ENCODE measurements at regions not wholly inside any gene's neighbourhood (a gene's known extent, or its start where the extent isn't known, plus 50 kb on each side); places are given as distances from the start of the nearest gene placed in this dataset.

DNA sequence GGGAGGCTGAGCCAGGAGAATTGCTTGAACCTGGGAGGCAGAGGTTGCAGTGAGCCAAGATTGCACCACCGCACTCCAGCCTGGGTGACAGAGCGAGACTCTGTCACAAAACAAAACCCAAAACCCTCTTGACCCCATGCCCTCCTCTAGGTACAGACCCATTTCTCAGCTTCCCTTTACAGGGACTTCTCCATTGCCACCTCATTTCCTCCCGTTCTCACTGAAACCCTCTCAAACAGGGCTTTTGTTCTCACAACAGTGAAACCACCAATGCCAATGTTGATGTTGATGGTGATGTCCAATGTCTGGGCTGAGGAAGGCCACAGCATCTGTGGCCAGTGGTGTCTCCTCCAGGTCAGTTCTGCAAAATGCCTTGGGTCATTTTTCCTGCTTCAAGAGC lies 69.0 kb upstream of the ZCCHC2 start:
- POLR2A ChIA-PET, result no interaction called here
- CTCF ChIA-PET, result no interaction called here
- Histone ChIP-seq H3K9me3 (no peaks in the 10 kb centered on the region), H3K27me3 (replicated peaks; ENCODE audit: control insufficient read depth, insufficient read depth, low read length) (no peaks in the 10 kb centered on the region), H3K36me3 (ENCODE audit: control insufficient read depth, insufficient read depth, low read length) (no peaks in the 10 kb centered on the region), H3K4me3 (ENCODE audit: low read depth, low read length) (no peak overlapping the region), H3K4me1 (no peaks in the 10 kb centered on the region)
- H3K4me1 Mint-ChIP-seq (ENCODE audit: low read depth, unreplicated experiment), result no peaks in the 10 kb centered on the region
- H3K4me3 Mint-ChIP-seq (ENCODE audit: unreplicated experiment), result no peak overlapping the region
- intact Hi-C loops (cut with micrococcal nuclease; ENCODE audit: unreplicated experiment), result no loop called here
- no peak overlapping the region for H3K27ac Mint-ChIP-seq (ENCODE audit: unreplicated experiment)
- BruUV-seq (replicated peaks), result no TSS peak
- no peaks in the 10 kb centered on the region for H3K27me3 Mint-ChIP-seq (ENCODE audit: insufficient read depth, unreplicated experiment)
- TF ChIP-seq, protein P1, sequence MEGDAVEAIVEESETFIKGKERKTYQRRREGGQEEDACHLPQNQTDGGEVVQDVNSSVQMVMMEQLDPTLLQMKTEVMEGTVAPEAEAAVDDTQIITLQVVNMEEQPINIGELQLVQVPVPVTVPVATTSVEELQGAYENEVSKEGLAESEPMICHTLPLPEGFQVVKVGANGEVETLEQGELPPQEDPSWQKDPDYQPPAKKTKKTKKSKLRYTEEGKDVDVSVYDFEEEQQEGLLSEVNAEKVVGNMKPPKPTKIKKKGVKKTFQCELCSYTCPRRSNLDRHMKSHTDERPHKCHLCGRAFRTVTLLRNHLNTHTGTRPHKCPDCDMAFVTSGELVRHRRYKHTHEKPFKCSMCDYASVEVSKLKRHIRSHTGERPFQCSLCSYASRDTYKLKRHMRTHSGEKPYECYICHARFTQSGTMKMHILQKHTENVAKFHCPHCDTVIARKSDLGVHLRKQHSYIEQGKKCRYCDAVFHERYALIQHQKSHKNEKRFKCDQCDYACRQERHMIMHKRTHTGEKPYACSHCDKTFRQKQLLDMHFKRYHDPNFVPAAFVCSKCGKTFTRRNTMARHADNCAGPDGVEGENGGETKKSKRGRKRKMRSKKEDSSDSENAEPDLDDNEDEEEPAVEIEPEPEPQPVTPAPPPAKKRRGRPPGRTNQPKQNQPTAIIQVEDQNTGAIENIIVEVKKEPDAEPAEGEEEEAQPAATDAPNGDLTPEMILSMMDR (IDR thresholded peaks at IDR 0.05; ENCODE audit: insufficient read depth in 1 of 2, low read depth in 1 of 2, low read length in 1 of 2, severe bottlenecking in 1 of 2, unreplicated experiment in 1 of 2), result no peak
- H3K36me3 Mint-ChIP-seq (ENCODE audit: insufficient read depth, unreplicated experiment), result no peaks in the 10 kb centered on the region
- DNase-seq, result no peak
- no peaks in the 10 kb centered on the region for H3K9me3 Mint-ChIP-seq (ENCODE audit: unreplicated experiment)

DNA sequence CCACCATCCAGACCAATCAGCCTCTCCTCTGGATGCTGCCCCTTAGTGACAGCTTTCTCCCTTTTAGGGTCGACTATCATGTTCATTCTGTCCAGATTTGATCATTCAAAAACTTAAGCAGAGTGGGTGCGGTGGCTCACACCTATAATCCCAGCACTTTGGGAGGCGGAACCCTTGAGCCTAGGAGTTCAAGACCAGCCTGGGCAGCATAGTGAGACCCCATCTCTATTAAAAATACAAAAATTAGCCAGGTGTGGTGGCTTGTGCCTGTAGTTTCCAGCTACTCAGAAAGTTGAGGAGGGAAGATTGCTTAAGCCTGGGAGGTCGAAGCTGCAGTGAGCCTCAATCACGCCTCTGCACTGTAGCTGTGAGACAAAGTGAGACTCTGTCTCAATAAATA lies 68.3 kb upstream of the ZCCHC2 start:
- no peaks in the 10 kb centered on the region for H3K9me3 Mint-ChIP-seq (ENCODE audit: unreplicated experiment)
- no peaks in the 10 kb centered on the region for H3K36me3 ChIP-seq (ENCODE audit: control insufficient read depth, insufficient read depth, low read length)
- ChIA-PET POLR2A (no interaction called here), CTCF (no interaction called here)
- no peaks in the 10 kb centered on the region for H3K27me3 ChIP-seq (replicated peaks; ENCODE audit: control insufficient read depth, insufficient read depth, low read length)
- intact Hi-C loops (cut with micrococcal nuclease; ENCODE audit: unreplicated experiment), result no loop called here
- no peaks in the 10 kb centered on the region for H3K9me3 ChIP-seq
- no peak overlapping the region for H3K4me3 ChIP-seq (ENCODE audit: low read depth, low read length)
- H3K4me1 Mint-ChIP-seq (ENCODE audit: low read depth, unreplicated experiment), result no peaks in the 10 kb centered on the region
- BruUV-seq (replicated peaks), result no TSS peak
- no peak overlapping the region for H3K4me3 Mint-ChIP-seq (ENCODE audit: unreplicated experiment)
- no peaks in the 10 kb centered on the region for H3K4me1 ChIP-seq
- no peaks in the 10 kb centered on the region for H3K36me3 Mint-ChIP-seq (ENCODE audit: insufficient read depth, unreplicated experiment)
- no peak overlapping the region for H3K27ac Mint-ChIP-seq (ENCODE audit: unreplicated experiment)
- no peak for DNase-seq
- H3K27me3 Mint-ChIP-seq (ENCODE audit: insufficient read depth, unreplicated experiment), result no peaks in the 10 kb centered on the region
- TF ChIP-seq, protein P1 (IDR thresholded peaks at IDR 0.05; ENCODE audit: insufficient read depth in 1 of 2, low read depth in 1 of 2, low read length in 1 of 2, severe bottlenecking in 1 of 2, unreplicated experiment in 1 of 2), result no peak

DNA sequence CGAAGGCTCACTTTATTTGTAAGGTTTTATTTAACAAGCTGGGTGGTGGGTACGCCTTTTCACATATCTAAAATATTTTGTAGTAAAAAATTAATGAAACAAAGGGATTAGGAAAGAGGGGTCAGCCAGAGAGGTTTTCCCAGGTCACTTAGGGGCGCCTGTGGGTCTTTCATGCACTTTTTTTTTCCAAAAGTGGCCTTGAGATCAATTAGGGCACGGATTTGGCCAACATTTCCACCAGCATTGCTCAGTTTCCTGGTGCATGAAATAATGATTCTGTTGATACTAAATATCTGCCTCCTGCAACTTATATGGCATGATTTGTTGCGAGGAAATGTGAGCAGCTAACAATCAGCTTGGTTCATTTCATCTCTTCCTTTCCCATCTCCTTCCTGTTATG lies 67.6 kb upstream of the ZCCHC2 start:
- Mint-ChIP-seq H3K9me3 (ENCODE audit: unreplicated experiment) (no peaks in the 10 kb centered on the region), H3K4me1 (ENCODE audit: low read depth, unreplicated experiment) (no peaks in the 10 kb centered on the region), H3K36me3 (ENCODE audit: insufficient read depth, unreplicated experiment) (no peaks in the 10 kb centered on the region), H3K27ac (ENCODE audit: unreplicated experiment) (no peak overlapping the region), H3K27me3 (ENCODE audit: insufficient read depth, unreplicated experiment) (no peaks in the 10 kb centered on the region), H3K4me3 (ENCODE audit: unreplicated experiment) (no peak overlapping the region)
- H3K9me3 ChIP-seq, result no peaks in the 10 kb centered on the region
- H3K27me3 ChIP-seq (replicated peaks; ENCODE audit: control insufficient read depth, insufficient read depth, low read length), result no peaks in the 10 kb centered on the region
- H3K4me1 ChIP-seq, result no peaks in the 10 kb centered on the region
- TF ChIP-seq, protein P1 (IDR thresholded peaks at IDR 0.05; ENCODE audit: insufficient read depth in 1 of 2, low read depth in 1 of 2, low read length in 1 of 2, severe bottlenecking in 1 of 2, unreplicated experiment in 1 of 2), result no peak
- BruUV-seq (replicated peaks), result no TSS peak
- H3K4me3 ChIP-seq (ENCODE audit: low read depth, low read length), result no peak overlapping the region
- no peak for DNase-seq
- ChIA-PET POLR2A (interaction anchor here (0.7 kb wide), 1 partner anchor 67 kb away, joined by 4 read pairs; no protein-coding TSS in a partner anchor), CTCF (no interaction called here)
- intact Hi-C loops (cut with micrococcal nuclease; ENCODE audit: unreplicated experiment), result no loop called here
- H3K36me3 ChIP-seq (ENCODE audit: control insufficient read depth, insufficient read depth, low read length), result no peaks in the 10 kb centered on the region
